ENCODE measurements at regions not wholly inside any gene's neighbourhood (a gene's known extent, or its start where the extent isn't known, plus 50 kb on each side); places are given as distances from the start of the nearest gene placed in this dataset.
A peak's percentile ranks its signal among the peaks of the same experiment; 100 is the strongest.
"Not testable (repeated sequence)": the region's sequence is repeated elsewhere in the genome, so short reads cannot be mapped to it uniquely, and the experiment has no call there.

- no peak for DNase-seq (ENCODE audit: low read depth in 2 of 3, low spot score in 2 of 3)
Measured at GRCh38 chr3:5581743-5582142, 394.2 kb downstream of the EDEM1 start.

GRCh38 chr3:5583920-5584319, 396.4 kb downstream of the EDEM1 start:
- no peak for DNase-seq (ENCODE audit: low read depth in 2 of 3, low spot score in 2 of 3)

GRCh38 chr3:5585085-5585484, 397.6 kb downstream of the EDEM1 start:
- no peak for DNase-seq (ENCODE audit: low read depth in 2 of 3, low spot score in 2 of 3)

GRCh38 chr3:5606884-5607472, 419.5 kb downstream of the EDEM1 start:
- no peak for DNase-seq (ENCODE audit: low read depth in 2 of 3, low spot score in 2 of 3)

GRCh38 chr3:5607581-5607980, 420.1 kb downstream of the EDEM1 start:
- no peak for DNase-seq (ENCODE audit: low read depth in 2 of 3, low spot score in 2 of 3)

GRCh38 chr3:5608971-5609370, 421.5 kb downstream of the EDEM1 start:
- DNase-seq (ENCODE audit: low read depth in 2 of 3, low spot score in 2 of 3) = not testable (repeated sequence)

GRCh38 chr3:5613599-5613998, 426.1 kb downstream of the EDEM1 start:
- DNase-seq (ENCODE audit: low read depth in 2 of 3, low spot score in 2 of 3) = peak in 1 of 3 donors; percentile 23

- no peak for DNase-seq (ENCODE audit: low read depth in 2 of 3, low spot score in 2 of 3)
Measured at GRCh38 chr3:5616873-5617272, 429.4 kb downstream of the EDEM1 start.

GRCh38 chr3:5618170-5618569, 430.7 kb downstream of the EDEM1 start:
- DNase-seq (ENCODE audit: low read depth in 2 of 3, low spot score in 2 of 3) = no peak

GRCh38 chr3:5630406-5630805, 442.9 kb downstream of the EDEM1 start:
- DNase-seq (ENCODE audit: low read depth in 2 of 3, low spot score in 2 of 3) = peak in 2 of 3 donors; percentile 31 to 68

GRCh38 chr3:5633960-5634359, 446.5 kb downstream of the EDEM1 start:
- DNase-seq (ENCODE audit: low read depth in 2 of 3, low spot score in 2 of 3) = no peak

- DNase-seq (ENCODE audit: low read depth in 2 of 3, low spot score in 2 of 3) = no peak
Measured at GRCh38 chr3:5634411-5634810, 446.9 kb downstream of the EDEM1 start.

GRCh38 chr3:5635746-5636145, 448.2 kb downstream of the EDEM1 start:
- no peak for DNase-seq (ENCODE audit: low read depth in 2 of 3, low spot score in 2 of 3)

GRCh38 chr3:5638550-5638949, 451.0 kb downstream of the EDEM1 start:
- peak in 1 of 3 donors; percentile 4 for DNase-seq (ENCODE audit: low read depth in 2 of 3, low spot score in 2 of 3)

GRCh38 chr3:5644773-5645670, 457.5 kb downstream of the EDEM1 start:
- DNase-seq (ENCODE audit: low read depth in 2 of 3, low spot score in 2 of 3) = no peak

GRCh38 chr3:5645692-5646410, 458.3 kb downstream of the EDEM1 start:
- DNase-seq (ENCODE audit: low read depth in 2 of 3, low spot score in 2 of 3) = no peak

GRCh38 chr3:5650303-5650702, 462.8 kb downstream of the EDEM1 start:
- no peak for DNase-seq (ENCODE audit: low read depth in 2 of 3, low spot score in 2 of 3)

GRCh38 chr3:5651351-5651750, 463.8 kb downstream of the EDEM1 start:
- no peak for DNase-seq (ENCODE audit: low read depth in 2 of 3, low spot score in 2 of 3)

- DNase-seq (ENCODE audit: low read depth in 2 of 3, low spot score in 2 of 3) = no peak
Measured at GRCh38 chr3:5653426-5654143, 466.1 kb downstream of the EDEM1 start.

- no peak for DNase-seq (ENCODE audit: low read depth in 2 of 3, low spot score in 2 of 3)
Measured at GRCh38 chr3:5657106-5657505, 469.6 kb downstream of the EDEM1 start.

- DNase-seq (ENCODE audit: low read depth in 2 of 3, low spot score in 2 of 3) = no peak
Measured at GRCh38 chr3:5663601-5664000, 476.1 kb downstream of the EDEM1 start.
